ENCODE measurements at regions not wholly inside any gene's neighbourhood (a gene's known extent, or its start where the extent isn't known, plus 50 kb on each side); places are given as distances from the start of the nearest gene placed in this dataset.

DNA sequence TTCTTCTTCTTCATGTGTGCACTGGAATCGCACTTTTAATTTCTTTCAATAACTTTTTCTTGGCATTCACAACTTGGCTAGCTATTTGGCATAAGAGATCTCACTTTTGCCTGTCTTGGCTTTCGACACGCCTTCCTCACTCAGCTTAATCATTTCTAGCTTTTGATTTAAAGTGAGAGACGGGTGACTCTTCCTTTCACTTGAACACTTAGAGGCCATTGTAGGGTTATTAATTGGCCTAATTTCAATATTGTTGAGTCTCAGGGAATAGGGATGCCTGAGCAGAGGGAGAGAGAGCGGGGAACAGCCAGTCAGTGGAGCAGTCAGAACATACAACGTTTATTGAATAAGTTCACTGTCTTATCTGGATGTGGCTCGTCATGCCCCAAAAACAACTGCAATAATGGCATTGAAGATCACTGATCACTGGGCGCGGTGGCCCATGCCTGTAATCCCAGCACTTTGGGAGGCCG, 200.3 kb downstream of the SEC14L1 start:
- TF ChIP-seq POLR2A (IDR thresholded peaks at IDR 0.05), result no peak
- TF ChIP-seq, protein P1, sequence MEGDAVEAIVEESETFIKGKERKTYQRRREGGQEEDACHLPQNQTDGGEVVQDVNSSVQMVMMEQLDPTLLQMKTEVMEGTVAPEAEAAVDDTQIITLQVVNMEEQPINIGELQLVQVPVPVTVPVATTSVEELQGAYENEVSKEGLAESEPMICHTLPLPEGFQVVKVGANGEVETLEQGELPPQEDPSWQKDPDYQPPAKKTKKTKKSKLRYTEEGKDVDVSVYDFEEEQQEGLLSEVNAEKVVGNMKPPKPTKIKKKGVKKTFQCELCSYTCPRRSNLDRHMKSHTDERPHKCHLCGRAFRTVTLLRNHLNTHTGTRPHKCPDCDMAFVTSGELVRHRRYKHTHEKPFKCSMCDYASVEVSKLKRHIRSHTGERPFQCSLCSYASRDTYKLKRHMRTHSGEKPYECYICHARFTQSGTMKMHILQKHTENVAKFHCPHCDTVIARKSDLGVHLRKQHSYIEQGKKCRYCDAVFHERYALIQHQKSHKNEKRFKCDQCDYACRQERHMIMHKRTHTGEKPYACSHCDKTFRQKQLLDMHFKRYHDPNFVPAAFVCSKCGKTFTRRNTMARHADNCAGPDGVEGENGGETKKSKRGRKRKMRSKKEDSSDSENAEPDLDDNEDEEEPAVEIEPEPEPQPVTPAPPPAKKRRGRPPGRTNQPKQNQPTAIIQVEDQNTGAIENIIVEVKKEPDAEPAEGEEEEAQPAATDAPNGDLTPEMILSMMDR (IDR thresholded peaks at IDR 0.05), result no peak
- no peak for TF ChIP-seq POLR2AphosphoS5 (IDR thresholded peaks at IDR 0.05)

All from breast epithelium (tissue), 3 donors.